CD8-positive, alpha-beta memory T cell (primary cell): ENCODE measurements at regions not wholly inside any gene's neighbourhood (a gene's known extent, or its start where the extent isn't known, plus 50 kb on each side); places are given as distances from the start of the nearest gene placed in this dataset.

Source experiments
- CTCF ChIA-PET: fragments of 350-600 bp; sonication (Branson Sonifier 250); formaldehyde crosslinking; loops from one replicate; lab custom pipeline; 2021; ENCODE audit warnings: antibody characterized with exemption; lab: Charles Lee
- POLR2A ChIA-PET: fragments of 350-600 bp; sonication (Branson Sonifier 250); formaldehyde crosslinking; loops from one replicate; lab custom pipeline; 2021; ENCODE audit warnings: antibody characterized with exemption; lab: Charles Lee
- DNase-seq, 5 donors: peaks; one replicate each; pipeline versions ENCODE4 v3.0.0 to v3.0.0-alpha.2; 2020 to 2022; ENCODE audit warnings: mixed read lengths in 1 of 5
- H3K27ac ChIP-seq: one replicate; pipeline ENCODE4 v1.7.0; 2013; ENCODE audit warnings: low read depth, mild to moderate bottlenecking, low read length, moderate library complexity
- H3K27me3 ChIP-seq: 2 replicates; pipeline ENCODE4 v1.7.0; 2013; ENCODE audit warnings: low read length, mild to moderate bottlenecking; ENCODE audit not compliant: insufficient read depth, poor library complexity, severe bottlenecking
- H3K36me3 ChIP-seq: 2 replicates; pipeline ENCODE4 v1.7.0; 2013; ENCODE audit warnings: mild to moderate bottlenecking, low read length, moderate library complexity; ENCODE audit not compliant: insufficient read depth
- H3K4me1 ChIP-seq: 2 replicates; pipeline ENCODE4 v1.7.0; 2013; ENCODE audit warnings: mild to moderate bottlenecking, low read length, moderate library complexity; ENCODE audit not compliant: insufficient read depth
- H3K4me3 ChIP-seq: 2 replicates; pipeline ENCODE4 v1.7.0; 2013; ENCODE audit warnings: mild to moderate bottlenecking, low read length
- H3K9me3 ChIP-seq: 2 replicates; pipeline ENCODE4 v1.7.0; 2013; ENCODE audit warnings: mild to moderate bottlenecking, low read length
- H3K27ac Mint-ChIP-seq, 8 donors: one replicate each; pipeline ENCODE4 v1.8.0; 2020 to 2021; ENCODE audit warnings: mixed read lengths in 8 of 8, mild to moderate bottlenecking in 6 of 8, inconsistent platforms in 3 of 8, moderate library complexity in 3 of 8
- H3K27me3 Mint-ChIP-seq, 2 donors: one replicate each; pipeline ENCODE4 v1.8.0; 2020 to 2021; ENCODE audit warnings: mixed read lengths in 2 of 2, mild to moderate bottlenecking in 1 of 2, moderate library complexity in 1 of 2
- H3K36me3 Mint-ChIP-seq, 3 donors: one replicate each; pipeline ENCODE4 v1.8.0; 2020 to 2021; ENCODE audit warnings: mixed read lengths in 3 of 3, inconsistent platforms in 1 of 3, mild to moderate bottlenecking in 1 of 3
- H3K4me1 Mint-ChIP-seq, 3 donors: one replicate each; pipeline ENCODE4 v1.8.0; 2020 to 2021; ENCODE audit warnings: mixed read lengths in 3 of 3, inconsistent platforms in 1 of 3, mild to moderate bottlenecking in 1 of 3
- H3K4me3 Mint-ChIP-seq, 7 donors: one replicate each; pipeline ENCODE4 v1.8.0; 2020 to 2021; ENCODE audit warnings: mixed read lengths in 7 of 7, mild to moderate bottlenecking in 6 of 7, moderate library complexity in 4 of 7, inconsistent platforms in 2 of 7
- H3K9me3 Mint-ChIP-seq, 5 donors: one replicate each; pipeline ENCODE4 v1.8.0; 2020 to 2022; ENCODE audit warnings: mixed read lengths in 5 of 5, mild to moderate bottlenecking in 3 of 5, moderate library complexity in 2 of 5, inconsistent platforms in 1 of 5

- Mint-ChIP-seq H3K36me3 (no peaks in the 10 kb centered on the region), H3K27me3 (peaks cover 3 to 9% of the 10 kb centered on the region in 2 donors), H3K4me3 (no peak overlapping the region), H3K9me3 (peaks cover 5 to 12% (median 9%) of the 10 kb centered on the region in 5 donors), H3K27ac (no peak overlapping the region), H3K4me1 (no peaks in the 10 kb centered on the region)
- Histone ChIP-seq H3K36me3 (no peaks in the 10 kb centered on the region), H3K4me3 (no peak overlapping the region), H3K27me3 (no peaks in the 10 kb centered on the region), H3K27ac (no peak overlapping the region), H3K4me1 (no peaks in the 10 kb centered on the region), H3K9me3 (no peaks in the 10 kb centered on the region)
- no peak for DNase-seq
- POLR2A ChIA-PET: no interaction called here
- CTCF ChIA-PET: no interaction called here
Observed at GRCh38 chr4:17134100-17134499, 235.7 kb upstream of the LDB2 start.

- Histone ChIP-seq H3K9me3 (no peaks in the 10 kb centered on the region), H3K4me1 (no peaks in the 10 kb centered on the region), H3K27me3 (no peaks in the 10 kb centered on the region), H3K4me3 (no peak overlapping the region), H3K27ac (no peak overlapping the region), H3K36me3 (no peaks in the 10 kb centered on the region)
- Mint-ChIP-seq H3K27me3 (peaks cover 7 to 9% of the 10 kb centered on the region in 2 donors), H3K4me1 (no peaks in the 10 kb centered on the region), H3K27ac (no peak overlapping the region), H3K4me3 (no peak overlapping the region), H3K9me3 (peaks cover 0 to 4% (median 4%) of the 10 kb centered on the region in 5 donors), H3K36me3 (no peaks in the 10 kb centered on the region)
- ChIA-PET CTCF (interaction anchor here (0.6 kb wide), 1 partner anchor 1711 kb away, joined by 4 read pairs; no protein-coding TSS in a partner anchor), POLR2A (no interaction called here)
- DNase-seq: no peak
Observed at GRCh38 chr4:17132226-17132625, 233.8 kb upstream of the LDB2 start.

GRCh38 chr4:17128268-17128667 lies 229.8 kb upstream of the LDB2 start:
- POLR2A ChIA-PET: no interaction called here

GRCh38 chr4:17126321-17126966 lies 228.0 kb upstream of the LDB2 start:
- Histone ChIP-seq H3K36me3 (no peaks in the 10 kb centered on the region), H3K27me3 (no peaks in the 10 kb centered on the region), H3K27ac (no peak overlapping the region), H3K9me3 (no peaks in the 10 kb centered on the region), H3K4me3 (no peak overlapping the region), H3K4me1 (no peaks in the 10 kb centered on the region)
- ChIA-PET CTCF (no interaction called here), POLR2A (no interaction called here)
- H3K27ac Mint-ChIP-seq: no peak overlapping the region
- H3K36me3 Mint-ChIP-seq: no peaks in the 10 kb centered on the region
- H3K4me3 Mint-ChIP-seq: no peak overlapping the region
- peaks cover 0 to 4% (median 0%) of the 10 kb centered on the region in 5 donors for H3K9me3 Mint-ChIP-seq
- DNase-seq: no peak
- H3K4me1 Mint-ChIP-seq: no peaks in the 10 kb centered on the region
- peaks cover 0 to 3% of the 10 kb centered on the region in 2 donors for H3K27me3 Mint-ChIP-seq

More at GRCh38 chr4:17128268-17128667, 229.8 kb upstream of the LDB2 start:
- Histone ChIP-seq H3K4me1 (no peaks in the 10 kb centered on the region), H3K4me3 (no peak overlapping the region), H3K27me3 (no peaks in the 10 kb centered on the region), H3K27ac (no peak overlapping the region), H3K9me3 (no peaks in the 10 kb centered on the region), H3K36me3 (no peaks in the 10 kb centered on the region)
- H3K4me3 Mint-ChIP-seq: no peak overlapping the region
- H3K27ac Mint-ChIP-seq: no peak overlapping the region
- no peaks in the 10 kb centered on the region for H3K36me3 Mint-ChIP-seq
- no peak for DNase-seq
- peaks cover 0 to 5% of the 10 kb centered on the region in 2 donors for H3K27me3 Mint-ChIP-seq
- peaks cover 0 to 4% (median 0%) of the 10 kb centered on the region in 5 donors for H3K9me3 Mint-ChIP-seq
- CTCF ChIA-PET: no interaction called here
- H3K4me1 Mint-ChIP-seq: no peaks in the 10 kb centered on the region

GRCh38 chr4:17124767-17125166 lies 226.3 kb upstream of the LDB2 start:
- H3K36me3 ChIP-seq: no peaks in the 10 kb centered on the region
- Mint-ChIP-seq H3K27me3 (peaks cover 0 to 6% of the 10 kb centered on the region in 2 donors), H3K9me3 (no peaks in the 10 kb centered on the region), H3K27ac (no peak overlapping the region), H3K4me1 (no peaks in the 10 kb centered on the region), H3K36me3 (no peaks in the 10 kb centered on the region), H3K4me3 (no peak overlapping the region)
- DNase-seq: no peak
- no peaks in the 10 kb centered on the region for H3K9me3 ChIP-seq
- no peaks in the 10 kb centered on the region for H3K4me1 ChIP-seq
- H3K27ac ChIP-seq: no peak overlapping the region
- CTCF ChIA-PET: no interaction called here
- H3K27me3 ChIP-seq: no peaks in the 10 kb centered on the region
- POLR2A ChIA-PET: no interaction called here
- no peak overlapping the region for H3K4me3 ChIP-seq

GRCh38 chr4:17120761-17121160 lies 222.3 kb upstream of the LDB2 start:
- Mint-ChIP-seq H3K4me3 (no peak overlapping the region), H3K36me3 (no peaks in the 10 kb centered on the region), H3K4me1 (no peaks in the 10 kb centered on the region), H3K27ac (no peak overlapping the region), H3K27me3 (peaks cover 0 to 3% of the 10 kb centered on the region in 2 donors), H3K9me3 (no peaks in the 10 kb centered on the region)
- POLR2A ChIA-PET: no interaction called here
- no peak overlapping the region for H3K4me3 ChIP-seq
- H3K9me3 ChIP-seq: no peaks in the 10 kb centered on the region
- H3K36me3 ChIP-seq: no peaks in the 10 kb centered on the region
- no peaks in the 10 kb centered on the region for H3K27me3 ChIP-seq
- no peak for DNase-seq
- no peaks in the 10 kb centered on the region for H3K4me1 ChIP-seq
- CTCF ChIA-PET: no interaction called here
- H3K27ac ChIP-seq: no peak overlapping the region

- H3K4me1 ChIP-seq: no peaks in the 10 kb centered on the region
- H3K36me3 Mint-ChIP-seq: no peaks in the 10 kb centered on the region
- ChIA-PET CTCF (no interaction called here), POLR2A (no interaction called here)
- H3K9me3 Mint-ChIP-seq: no peaks in the 10 kb centered on the region
- H3K36me3 ChIP-seq: no peaks in the 10 kb centered on the region
- no peaks in the 10 kb centered on the region for H3K9me3 ChIP-seq
- no peaks in the 10 kb centered on the region for H3K27me3 ChIP-seq
- peaks cover 0 to 3% of the 10 kb centered on the region in 2 donors for H3K27me3 Mint-ChIP-seq
- no peak for DNase-seq
- H3K4me1 Mint-ChIP-seq: no peaks in the 10 kb centered on the region
- no peak overlapping the region for H3K27ac Mint-ChIP-seq
- H3K27ac ChIP-seq: no peak overlapping the region
- H3K4me3 ChIP-seq: no peak overlapping the region
- no peak overlapping the region for H3K4me3 Mint-ChIP-seq
Observed at GRCh38 chr4:17117746-17118145, 219.3 kb upstream of the LDB2 start.

GRCh38 chr4:17115583-17115982 lies 217.1 kb upstream of the LDB2 start:
- H3K9me3 ChIP-seq: no peaks in the 10 kb centered on the region
- no peaks in the 10 kb centered on the region for H3K4me1 ChIP-seq
- Mint-ChIP-seq H3K4me3 (no peak overlapping the region), H3K36me3 (no peaks in the 10 kb centered on the region), H3K27me3 (peaks cover 0 to 3% of the 10 kb centered on the region in 2 donors), H3K27ac (no peak overlapping the region), H3K4me1 (no peaks in the 10 kb centered on the region), H3K9me3 (no peaks in the 10 kb centered on the region)
- no peak for DNase-seq
- ChIA-PET POLR2A (no interaction called here), CTCF (no interaction called here)
- no peaks in the 10 kb centered on the region for H3K27me3 ChIP-seq
- no peak overlapping the region for H3K27ac ChIP-seq
- H3K4me3 ChIP-seq: no peak overlapping the region
- H3K36me3 ChIP-seq: no peaks in the 10 kb centered on the region
